ENCODE measurements at regions not wholly inside any gene's neighbourhood (a gene's known extent, or its start where the extent isn't known, plus 50 kb on each side); places are given as distances from the start of the nearest gene placed in this dataset.

DNA sequence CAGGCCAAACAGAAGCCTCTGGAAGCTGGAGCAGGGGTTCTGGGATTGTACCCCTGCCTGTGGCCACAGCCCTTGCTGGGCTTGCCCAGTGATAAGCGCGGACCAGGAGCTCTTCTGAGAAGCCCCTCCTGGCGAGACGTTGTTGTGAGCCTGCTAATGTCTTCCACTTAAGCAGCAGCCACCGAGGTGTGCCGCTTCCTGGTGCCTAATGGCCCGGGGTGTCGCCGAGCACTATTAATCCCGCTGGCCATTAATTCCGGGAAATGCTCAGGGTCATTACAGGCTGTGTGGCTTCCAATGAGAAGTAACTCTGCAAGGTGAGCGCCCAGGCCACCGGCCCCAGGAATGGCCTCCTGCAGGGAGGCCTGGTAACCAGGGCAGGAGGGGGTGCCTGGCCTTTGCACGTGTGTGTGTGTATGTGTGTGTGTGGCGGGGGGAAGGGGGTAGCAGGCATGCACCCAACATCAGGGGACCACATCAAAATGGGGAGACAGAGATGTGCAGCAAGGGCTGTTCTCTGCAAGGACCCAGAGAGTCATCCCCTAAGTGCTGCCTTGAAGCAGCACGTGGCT, 175.0 kb downstream of the URI1 start:
- H3K4ac ChIP-seq (replicated peaks; ENCODE audit: insufficient read length, low read depth, low read length): no peak overlapping the region
- no peak overlapping the region for H3K18ac ChIP-seq (ENCODE audit: extremely low read depth, low read length)
- no peak overlapping the region for H3K14ac ChIP-seq (ENCODE audit: insufficient read length)
- no peaks in the 10 kb centered on the region for H3K36me3 ChIP-seq (ENCODE audit: control insufficient read depth in 2 of 4, insufficient read depth in 4 of 4, low read length in 3 of 4)
- 88% methylated on average over 16 of the region's 16 CpGs; no CpG with 5 or more reads in 1 of the 2 experiments for WGBS, 2 experiments (ENCODE audit: extremely low coverage in 1 of 2, insufficient coverage in 1 of 2, insufficient read length in 1 of 2, insufficient replicate concordance in 2 of 2, low coverage in 1 of 2, low lambda C conversion rate in 2 of 2, missing lambda C conversion rate in 1 of 2)
- no peak overlapping the region for H2BK5ac ChIP-seq (ENCODE audit: low read depth, low read length)
- no peak overlapping the region for H2BK15ac ChIP-seq (ENCODE audit: low read length)
- no peak overlapping the region for H3K23ac ChIP-seq (ENCODE audit: insufficient read length)
- DNase-seq (ENCODE audit: low read depth in 1 of 2, low spot score in 2 of 2) (no peak), FAIRE-seq (no peak)
- CTCF ChIA-PET (ENCODE audit: partially characterized antibody): no interaction called here
- no peak overlapping the region for H2BK20ac ChIP-seq (ENCODE audit: low read length)
- no peak overlapping the region for H3K27ac ChIP-seq (ENCODE audit: low read depth, low read length)
- no peaks in the 10 kb centered on the region for H3K9me3 ChIP-seq (ENCODE audit: insufficient read depth in 2 of 2, low read depth in 1 of 2, low read length in 1 of 2)
- no peak overlapping the region; the same call in 1 of the 2 replicates for H4K8ac ChIP-seq (ENCODE audit: extremely low read depth, insufficient read depth, low read length)
- H3K79me1 ChIP-seq (ENCODE audit: low read depth, low read length): no peaks in the 10 kb centered on the region; the same call in 1 of the 2 replicates
- peaks cover 17% of the 10 kb centered on the region; the same call in 1 of the 2 replicates for H3K23me2 ChIP-seq (ENCODE audit: low read depth, low read length)
- no peak overlapping the region for H3K56ac ChIP-seq (replicated peaks; ENCODE audit: insufficient read length, low read depth, low read length)
- H3K9ac ChIP-seq (replicated peaks in 1 of 4; ENCODE audit: extremely low read depth in 1 of 4, low read depth in 3 of 4, low read length in 3 of 4): no peak overlapping the region
- H2AK5ac ChIP-seq (ENCODE audit: low read depth, low read length): no peak overlapping the region
- no peaks in the 10 kb centered on the region; a peak in 1 of 7 replicates for H3K4me1 ChIP-seq (replicated peaks in 1 of 4; ENCODE audit: control insufficient read depth in 3 of 4, insufficient read depth in 4 of 4, low read length in 3 of 4)
- H3K4me2 ChIP-seq (ENCODE audit: insufficient read depth in 1 of 2, low read depth in 2 of 2, low read length in 2 of 2): no peak overlapping the region
- no peak overlapping the region for H3K4me3 ChIP-seq (ENCODE audit: extremely low read depth in 1 of 4, insufficient read depth in 2 of 4, low read depth in 3 of 4, low read length in 4 of 4)
- H3K79me2 ChIP-seq (ENCODE audit: control insufficient read depth in 1 of 2, insufficient read depth in 2 of 2, low read length in 2 of 2): no peaks in the 10 kb centered on the region
- POLR2A ChIA-PET (ENCODE audit: partially characterized antibody): interaction anchor here (0.6 kb wide), 1 partner anchor 12 kb away, joined by 4 read pairs; no protein-coding TSS in a partner anchor
- peaks cover 0 to 13% of the 10 kb centered on the region in 2 experiments for H4K20me1 ChIP-seq (replicated peaks in 1 of 2; ENCODE audit: control insufficient read depth in 1 of 2, insufficient read depth in 2 of 2, low read length in 2 of 2)
- H2BK12ac ChIP-seq (ENCODE audit: low read depth, low read length): no peak overlapping the region
- no peak overlapping the region for H2BK120ac ChIP-seq (replicated peaks; ENCODE audit: low read depth, low read length)
- no peaks in the 10 kb centered on the region for H3K27me3 ChIP-seq (replicated peaks in 1 of 4; ENCODE audit: control insufficient read depth in 3 of 4, extremely low read depth in 1 of 4, insufficient read depth in 3 of 4, low read length in 3 of 4)
- H4K5ac ChIP-seq (ENCODE audit: insufficient read length, low read depth, low read length): no peak overlapping the region
- H4K91ac ChIP-seq (replicated peaks; ENCODE audit: insufficient read length, low read length): no peak overlapping the region
- no peak overlapping the region for H2AFZ ChIP-seq (ENCODE audit: low read length)
- TF ChIP-seq JUND (IDR thresholded peaks at IDR 0.05; ENCODE audit: low read length) (no peak), MAX (IDR thresholded peaks at IDR 0.05) (no peak), POU5F1 (IDR thresholded peaks at IDR 0.05; ENCODE audit: low read depth, low read length) (no peak), JUN (IDR thresholded peaks at IDR 0.05; ENCODE audit: low read depth, low read length) (no peak), SIX5 (IDR thresholded peaks at IDR 0.05; ENCODE audit: low read depth, low read length) (no peak), CBX5 (IDR thresholded peaks at IDR 0.05; ENCODE audit: low read depth, low read length) (no peak), PHF8 (conservative IDR thresholded peaks at IDR 0.05; ENCODE audit: low read depth, low read length) (no peak), RAD21 (IDR thresholded peaks at IDR 0.05 in 1 of 2, conservative IDR thresholded peaks at IDR 0.05 in 1 of 2; ENCODE audit: low read depth in 2 of 2, low read length in 2 of 2) (no peak), SAP30 (IDR thresholded peaks at IDR 0.05; ENCODE audit: insufficient read depth, insufficient replicate concordance, low read length) (no peak), SP4 (IDR thresholded peaks at IDR 0.05; ENCODE audit: low read length) (no peak), TCF12 (IDR thresholded peaks at IDR 0.05; ENCODE audit: low read depth, low read length) (no peak), RFX5 (IDR thresholded peaks at IDR 0.05; ENCODE audit: borderline replicate concordance, low read depth, low read length) (no peak)
- TF ChIP-seq, protein P1, sequence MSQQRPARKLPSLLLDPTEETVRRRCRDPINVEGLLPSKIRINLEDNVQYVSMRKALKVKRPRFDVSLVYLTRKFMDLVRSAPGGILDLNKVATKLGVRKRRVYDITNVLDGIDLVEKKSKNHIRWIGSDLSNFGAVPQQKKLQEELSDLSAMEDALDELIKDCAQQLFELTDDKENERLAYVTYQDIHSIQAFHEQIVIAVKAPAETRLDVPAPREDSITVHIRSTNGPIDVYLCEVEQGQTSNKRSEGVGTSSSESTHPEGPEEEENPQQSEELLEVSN (IDR thresholded peaks at IDR 0.05): no peak

Measured in H1 (cell line).